Endothelial cell of umbilical vein (primary cell): ENCODE measurements at regions not wholly inside any gene's neighbourhood (a gene's known extent, or its start where the extent isn't known, plus 50 kb on each side); places are given as distances from the start of the nearest gene placed in this dataset.
"Not testable (repeated sequence)": the region's sequence is repeated elsewhere in the genome, so short reads cannot be mapped to it uniquely, and the experiment has no call there.

Experiments
- BruUV-seq: library from RNA; stranded (reverse); fragments of 400-500 nt; replicated peaks from 2 replicates; lab custom pipeline; 2021; lab: Mats Ljungman, UMichigan
- CTCF ChIA-PET: fragments of 300-600, 350-600 bp; sonication (Branson Sonifier 250); formaldehyde crosslinking; loops from one replicate; lab custom pipeline; 2021; ENCODE audit warnings: antibody characterized with exemption, inconsistent platforms; lab: Charles Lee
- POLR2A ChIA-PET: fragments of 300-600, 350-600 bp; sonication (Branson Sonifier 250); formaldehyde crosslinking; loops from one replicate; lab custom pipeline; 2021; ENCODE audit warnings: antibody characterized with exemption, inconsistent platforms; lab: Charles Lee
- DNase-seq: peaks from one replicate; pipeline ENCODE4 v3.0.0-alpha.2; 2011; ENCODE audit warnings: low read depth, low spot score
- FAIRE-seq: peaks from 2 replicates; lab custom pipeline; 2011; peaks lifted over from hg19 to GRCh38; lab: Jason Lieb, UNC
- H2AFZ ChIP-seq: 2 replicates; pipeline ENCODE4 v1.6.0; 2012; ENCODE audit warnings: low read depth, low read length, control low read depth, inconsistent platforms
- H3K27ac ChIP-seq: 2 replicates; pipeline ENCODE4 v1.5.1; 2011; ENCODE audit warnings: low read depth, mild to moderate bottlenecking, control low read depth, low read length, moderate library complexity; ENCODE audit not compliant: insufficient read depth
- H3K27me3 ChIP-seq, 2 experiments: 2 replicates each; pipeline versions ENCODE4 v1.6.0 to v1.6.1; 2011; ENCODE audit warnings: low read length in 2 of 2, mixed read lengths in 1 of 2; ENCODE audit not compliant: control insufficient read depth in 2 of 2, insufficient read depth in 2 of 2
- H3K36me3 ChIP-seq, 2 experiments: 2 replicates in 1 of 2; 3 replicates in 1 of 2; pipeline ENCODE4 v1.5.1; 2011; ENCODE audit warnings: low read length in 2 of 2, mild to moderate bottlenecking in 1 of 2, moderate library complexity in 1 of 2; ENCODE audit not compliant: control insufficient read depth in 2 of 2, insufficient read depth in 2 of 2; ENCODE audit errors: extremely low read depth in 1 of 2
- H3K4me1 ChIP-seq: 3 replicates; pipeline ENCODE4 v1.5.1; 2011; ENCODE audit warnings: mild to moderate bottlenecking, low read length; ENCODE audit not compliant: control insufficient read depth, insufficient read depth; ENCODE audit errors: extremely low read depth
- H3K4me2 ChIP-seq: 2 replicates; pipeline ENCODE4 v1.6.1; 2011; ENCODE audit warnings: low read length, control low read depth, mixed read lengths; ENCODE audit not compliant: insufficient read depth
- H3K4me3 ChIP-seq, 3 experiments: fragments of 200-600 bp in 1 of 3; sonication (generic), shearing (Covaris generic) in 1 of 3; replicated peaks in 1 of 3; 2 replicates each; pipeline ENCODE4 v1.5.1; 2011 to 2016; ENCODE audit warnings: control low read depth in 3 of 3, low read length in 3 of 3, mild to moderate bottlenecking in 2 of 3, inconsistent platforms in 1 of 3, low read depth in 1 of 3, moderate library complexity in 1 of 3; ENCODE audit not compliant: insufficient read depth in 1 of 3
- H3K79me2 ChIP-seq: 2 replicates; pipeline ENCODE4 v1.6.0; 2012; ENCODE audit warnings: low read length, inconsistent platforms; ENCODE audit not compliant: control insufficient read depth, insufficient read depth
- H3K9ac ChIP-seq: replicated peaks from 2 replicates; pipeline ENCODE3; 2011; ENCODE audit warnings: low read length, control low read depth; ENCODE audit not compliant: insufficient read depth; ENCODE audit errors: extremely low read depth
- H3K9me1 ChIP-seq: replicated peaks from 3 replicates; pipeline ENCODE4 v1.6.0; 2011; ENCODE audit warnings: mild to moderate bottlenecking, low read length; ENCODE audit not compliant: control insufficient read depth, insufficient read depth; ENCODE audit errors: extremely low read depth
- H3K9me3 ChIP-seq: replicated peaks from 2 replicates; pipeline ENCODE4 v1.5.1; 2012; ENCODE audit warnings: low read length, inconsistent platforms; ENCODE audit not compliant: control insufficient read depth, insufficient read depth
- H4K20me1 ChIP-seq: replicated peaks from 2 replicates; pipeline ENCODE3; 2011; ENCODE audit warnings: mild to moderate bottlenecking, low read length; ENCODE audit not compliant: control insufficient read depth, insufficient read depth; ENCODE audit errors: extremely low read depth
- EZH2 ChIP-seq: IDR thresholded peaks from 2 replicates; pipeline ENCODE4 v1.6.1; 2012; ENCODE audit warnings: borderline replicate concordance, low read depth, mild to moderate bottlenecking, moderate library complexity, low read length, inconsistent platforms; ENCODE audit not compliant: severe bottlenecking
- FOS ChIP-seq: IDR thresholded peaks from 2 replicates; pipeline ENCODE4 v1.6.1; 2011; ENCODE audit warnings: mild to moderate bottlenecking, low read length, moderate library complexity, borderline replicate concordance; ENCODE audit not compliant: insufficient read depth
- GATA2 ChIP-seq: IDR thresholded peaks from 2 replicates; pipeline ENCODE4 v1.7.0; 2011; ENCODE audit warnings: low read depth, mild to moderate bottlenecking, moderate library complexity, mixed read lengths, low read length; ENCODE audit not compliant: insufficient read length, insufficient read depth
- JUN ChIP-seq: IDR thresholded peaks from 2 replicates; pipeline ENCODE4 v1.6.1; 2011; ENCODE audit warnings: borderline replicate concordance, low read depth; ENCODE audit not compliant: insufficient read length, insufficient read depth
- POLR2A ChIP-seq: IDR thresholded peaks from 2 replicates; pipeline ENCODE4 v1.6.1; 2012; ENCODE audit warnings: low read depth, mild to moderate bottlenecking, control low read depth, low read length
- POLR2AphosphoS5 ChIP-seq: IDR thresholded peaks from 2 replicates; pipeline ENCODE4 v1.6.1; 2012; ENCODE audit warnings: low read depth, mild to moderate bottlenecking, control low read depth, low read length, moderate library complexity; ENCODE audit not compliant: insufficient read depth
- dilution Hi-C: fragments of 300-500 bp; cut with MboI; formaldehyde crosslinking; loops from one replicate; pipeline ENCODE4 v1.15.0; 2019; ENCODE audit warnings: low sequenced_read_pairs; ENCODE audit not compliant: extremely low pct_ligation_motif_present
- intact Hi-C: fragments of 100-400 bp; cut with micrococcal nuclease; formaldehyde crosslinking; loops from one replicate; pipeline ENCODE4 v1.10.0; 2022
- TF ChIP-seq, protein P1 (sequence below): IDR thresholded peaks from 2 replicates; pipeline ENCODE4 v1.6.1; 2011; ENCODE audit not compliant: insufficient read depth, insufficient read length
- TF ChIP-seq, protein P2 (sequence below), 2 donors: IDR thresholded peaks; 1 replicate in 1 of 2; 2 replicates in 1 of 2; pipeline ENCODE4 v1.5.1; 2011; ENCODE audit warnings: low read length in 2 of 2, mild to moderate bottlenecking in 2 of 2, moderate library complexity in 2 of 2, control low read depth in 1 of 2, inconsistent platforms in 1 of 2, low read depth in 1 of 2; ENCODE audit not compliant: insufficient read depth in 1 of 2; ENCODE audit errors: extremely low read depth in 1 of 2

DNA sequence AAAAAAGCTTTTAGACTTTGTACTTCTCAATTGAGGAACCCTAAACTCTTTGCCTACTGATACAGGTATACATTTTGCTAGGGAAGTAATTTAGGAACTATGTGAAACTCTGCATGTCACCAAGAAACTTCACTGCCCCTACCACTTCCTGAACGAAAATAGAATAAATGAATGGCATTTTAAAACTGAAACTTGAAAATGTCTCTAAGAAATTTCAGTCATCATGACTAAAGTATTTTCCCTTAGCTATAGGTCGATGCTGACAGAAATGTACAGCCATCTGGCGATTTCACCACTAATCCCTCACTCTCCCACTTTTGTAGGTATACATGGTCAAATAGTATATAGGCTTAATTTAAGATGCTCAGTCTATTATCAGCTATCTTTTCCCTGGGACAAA, 194.9 kb upstream of the SYT10 start:
- no TSS peak for BruUV-seq
- Histone ChIP-seq H3K9me1 (no peaks in the 10 kb centered on the region), H3K4me1 (no peaks in the 10 kb centered on the region), H3K27me3 (no peaks in the 10 kb centered on the region), H3K4me2 (no peak overlapping the region), H3K9ac (no peak overlapping the region), H3K4me3 (no peak overlapping the region), H3K79me2 (no peaks in the 10 kb centered on the region), H2AFZ (no peak overlapping the region), H3K36me3 (no peaks in the 10 kb centered on the region), H4K20me1 (no peaks in the 10 kb centered on the region), H3K27ac (no peak overlapping the region), H3K9me3 (no peaks in the 10 kb centered on the region)
- intact Hi-C loops, result no loop called here
- no peak for DNase-seq
- ChIA-PET POLR2A (no interaction called here), CTCF (no interaction called here)
- TF ChIP-seq POLR2A, result no peak
- TF ChIP-seq FOS, result no peak
- TF ChIP-seq EZH2, result no peak
- TF ChIP-seq GATA2, result no peak
- no peak for TF ChIP-seq POLR2AphosphoS5
- TF ChIP-seq, protein P1, sequence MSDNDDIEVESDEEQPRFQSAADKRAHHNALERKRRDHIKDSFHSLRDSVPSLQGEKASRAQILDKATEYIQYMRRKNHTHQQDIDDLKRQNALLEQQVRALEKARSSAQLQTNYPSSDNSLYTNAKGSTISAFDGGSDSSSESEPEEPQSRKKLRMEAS, result no peak
- TF ChIP-seq JUN, result no peak
- TF ChIP-seq, protein P2, sequence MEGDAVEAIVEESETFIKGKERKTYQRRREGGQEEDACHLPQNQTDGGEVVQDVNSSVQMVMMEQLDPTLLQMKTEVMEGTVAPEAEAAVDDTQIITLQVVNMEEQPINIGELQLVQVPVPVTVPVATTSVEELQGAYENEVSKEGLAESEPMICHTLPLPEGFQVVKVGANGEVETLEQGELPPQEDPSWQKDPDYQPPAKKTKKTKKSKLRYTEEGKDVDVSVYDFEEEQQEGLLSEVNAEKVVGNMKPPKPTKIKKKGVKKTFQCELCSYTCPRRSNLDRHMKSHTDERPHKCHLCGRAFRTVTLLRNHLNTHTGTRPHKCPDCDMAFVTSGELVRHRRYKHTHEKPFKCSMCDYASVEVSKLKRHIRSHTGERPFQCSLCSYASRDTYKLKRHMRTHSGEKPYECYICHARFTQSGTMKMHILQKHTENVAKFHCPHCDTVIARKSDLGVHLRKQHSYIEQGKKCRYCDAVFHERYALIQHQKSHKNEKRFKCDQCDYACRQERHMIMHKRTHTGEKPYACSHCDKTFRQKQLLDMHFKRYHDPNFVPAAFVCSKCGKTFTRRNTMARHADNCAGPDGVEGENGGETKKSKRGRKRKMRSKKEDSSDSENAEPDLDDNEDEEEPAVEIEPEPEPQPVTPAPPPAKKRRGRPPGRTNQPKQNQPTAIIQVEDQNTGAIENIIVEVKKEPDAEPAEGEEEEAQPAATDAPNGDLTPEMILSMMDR (IDR thresholded peaks at IDR 0.05; ENCODE audit: extremely low read depth in 1 of 2, insufficient read depth in 1 of 2, low read depth in 1 of 2, low read length in 2 of 2), result no peak
- dilution Hi-C loops, result no loop called here
- FAIRE-seq, result no peak

DNA sequence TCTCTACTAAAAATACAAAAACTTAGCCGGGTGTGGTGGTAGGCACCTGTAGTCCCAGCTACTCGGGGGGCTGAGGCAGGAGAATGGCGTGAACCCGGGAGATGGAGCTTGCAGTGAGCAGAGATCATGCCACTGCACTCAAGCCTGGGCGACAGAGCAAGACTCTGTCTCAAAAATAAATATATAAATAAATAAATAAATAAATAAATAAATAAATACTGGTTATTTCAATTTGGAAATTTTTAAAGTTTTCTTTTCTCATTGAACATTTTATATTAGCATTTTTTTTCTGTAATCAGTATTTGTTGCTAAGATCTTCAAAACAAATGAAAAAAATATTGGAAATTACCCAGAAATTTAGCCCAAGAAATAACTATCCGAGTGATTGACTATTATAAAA, 197.3 kb upstream of the SYT10 start:
- H3K27me3 ChIP-seq, BruUV-seq, DNase-seq, H4K20me1 ChIP-seq, H3K9me3 ChIP-seq, H3K9ac ChIP-seq, dilution Hi-C loops, H3K4me3 ChIP-seq, H3K79me2 ChIP-seq, POLR2A ChIA-PET, H3K4me2 ChIP-seq, intact Hi-C loops, FAIRE-seq, H3K36me3 ChIP-seq, H3K27ac ChIP-seq, H3K9me1 ChIP-seq, CTCF ChIA-PET, H3K4me1 ChIP-seq, H2AFZ ChIP-seq: not testable (repeated sequence)
